Hepatocyte (in vitro differentiated cells): ENCODE measurements at regions not wholly inside any gene's neighbourhood (a gene's known extent, or its start where the extent isn't known, plus 50 kb on each side); places are given as distances from the start of the nearest gene placed in this dataset.

Experiments
- DNase-seq: peaks from one replicate; pipeline ENCODE4 v3.0.0-alpha.2; 2016; ENCODE audit warnings: low spot score
- H2AFZ ChIP-seq: fragments of 200-600 bp; sonication (generic); 2 replicates; pipeline ENCODE4 v1.6.0; 2016; ENCODE audit warnings: antibody characterized with exemption, mild to moderate bottlenecking
- H3K27ac ChIP-seq: fragments of 200-600 bp; sonication (generic); 2 replicates; pipeline ENCODE4 v1.5.1; 2016; ENCODE audit warnings: mild to moderate bottlenecking
- H3K27me3 ChIP-seq: fragments of 200-600 bp; sonication (generic); 2 replicates; pipeline ENCODE4 v1.6.1; 2016
- H3K36me3 ChIP-seq: fragments of 200-600 bp; sonication (generic); replicated peaks from 2 replicates; pipeline ENCODE4 v1.5.1; 2016; ENCODE audit warnings: low read depth; ENCODE audit not compliant: insufficient read depth
- H3K4me1 ChIP-seq: fragments of 200-600 bp; sonication (generic); 2 replicates; pipeline ENCODE4 v1.5.1; 2016; ENCODE audit warnings: mild to moderate bottlenecking, moderate library complexity; ENCODE audit not compliant: insufficient read depth
- H3K4me2 ChIP-seq: fragments of 200-600 bp; sonication (generic); 2 replicates; pipeline ENCODE4 v1.6.0; 2016
- H3K4me3 ChIP-seq: fragments of 200-600 bp; sonication (generic); 2 replicates; pipeline ENCODE4 v1.5.1; 2016; ENCODE audit warnings: mild to moderate bottlenecking
- H3K79me2 ChIP-seq: fragments of 200-600 bp; sonication (generic); 2 replicates; pipeline ENCODE4 v1.6.0; 2017; ENCODE audit warnings: mild to moderate bottlenecking
- H3K9me2 ChIP-seq: fragments of 200-600 bp; sonication (generic); replicated peaks from 2 replicates; pipeline ENCODE4 v1.6.0; 2017; ENCODE audit warnings: mild to moderate bottlenecking; ENCODE audit not compliant: insufficient read depth
- H3K9me3 ChIP-seq: fragments of 200-600 bp; sonication (generic); 2 replicates; pipeline ENCODE4 v1.5.1; 2016; ENCODE audit warnings: low read depth, mild to moderate bottlenecking
- H4K20me1 ChIP-seq: fragments of 200-600 bp; sonication (generic); 2 replicates; pipeline ENCODE4 v1.6.0; 2016; ENCODE audit warnings: mild to moderate bottlenecking; ENCODE audit not compliant: insufficient read depth, poor library complexity, severe bottlenecking
- EZH2 ChIP-seq: fragments of 200-600 bp; sonication (generic); IDR thresholded peaks from 2 replicates; pipeline ENCODE4 v1.6.1; 2016; ENCODE audit warnings: antibody characterized with exemption, mild to moderate bottlenecking, borderline replicate concordance
- EZH2phosphoT487 ChIP-seq: fragments of 200-600 bp; sonication (generic); IDR thresholded peaks from one replicate; pipeline ENCODE4 v1.6.1; 2018; ENCODE audit warnings: antibody characterized with exemption, mild to moderate bottlenecking, low read depth, moderate library complexity; ENCODE audit not compliant: unreplicated experiment, severe bottlenecking
- WGBS: methylation state at CpG from one replicate; pipeline ENCODE4 v1.1.6; 2016; ENCODE audit warnings: low lambda C conversion rate; ENCODE audit errors: missing lambda C conversion rate; 5-methylcytosine and 5-hydroxymethylcytosine counted together
- TF ChIP-seq, protein P1 (sequence below): fragments of 200-600 bp; sonication (generic); IDR thresholded peaks from 2 replicates; pipeline ENCODE4 v1.5.1; 2016; ENCODE audit warnings: antibody characterized with exemption, mild to moderate bottlenecking; ENCODE audit not compliant: poor library complexity

DNA sequence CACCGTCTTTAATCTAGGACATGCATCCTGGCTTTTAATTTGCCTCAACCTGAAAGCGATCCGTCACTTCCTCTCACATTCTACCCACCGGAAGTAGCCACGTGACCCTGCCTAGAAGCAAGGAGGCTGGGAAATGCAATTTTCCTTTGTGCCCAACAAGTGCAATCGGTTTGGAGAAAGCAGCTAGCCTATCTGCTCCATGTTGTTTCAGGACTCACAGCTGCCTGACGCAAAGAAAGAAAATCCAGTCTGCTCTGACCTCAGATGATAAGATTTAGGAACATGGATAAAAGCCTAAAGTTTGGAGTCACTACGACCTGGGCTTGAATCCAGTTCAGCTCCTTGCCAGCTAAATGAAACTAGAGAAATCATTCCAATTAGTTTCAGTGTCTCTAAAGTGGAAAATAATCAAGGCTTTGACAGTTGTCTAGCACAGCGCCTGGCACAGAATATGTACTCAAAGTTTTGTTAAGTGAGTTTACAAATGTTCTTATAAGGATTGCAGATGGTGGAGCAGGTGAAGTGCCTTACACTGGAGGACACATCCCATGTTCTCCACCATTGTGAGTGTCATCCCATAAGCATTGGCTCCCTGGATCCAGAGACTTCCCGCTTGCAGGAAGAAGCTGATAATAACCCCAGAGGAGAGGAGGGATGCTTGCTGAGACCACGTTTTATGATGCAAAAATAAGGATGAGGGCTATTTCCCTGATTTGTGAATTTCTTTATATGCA is 553.7 kb downstream of the MN1 start:
- no peak overlapping the region for H3K27ac ChIP-seq
- no peak overlapping the region for H2AFZ ChIP-seq

DNA sequence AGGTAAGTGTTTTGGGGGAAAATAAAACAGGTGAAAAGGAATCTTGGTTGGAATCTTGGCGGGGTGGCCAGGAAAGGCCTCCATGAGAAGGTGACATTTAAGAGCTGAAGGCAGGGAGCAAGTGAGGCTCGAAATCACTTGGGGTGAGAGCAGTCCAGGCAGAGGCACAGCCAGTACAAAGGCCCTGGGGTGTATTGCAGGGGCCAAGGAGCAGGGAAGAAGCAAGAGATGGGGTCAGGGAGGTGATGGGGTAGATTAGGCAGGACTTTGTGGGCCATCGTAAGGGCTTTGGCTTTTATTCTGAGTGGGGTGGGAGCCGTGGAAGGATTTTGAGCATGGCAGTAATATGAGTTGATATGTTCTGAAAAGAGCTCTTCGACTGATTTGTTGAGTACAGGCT is 551.1 kb downstream of the MN1 start:
- H3K4me3 ChIP-seq, result no peak overlapping the region
- WGBS, result 91% methylated on average over 5 of the region's 5 CpGs

More for the DNA sequence above, 553.7 kb downstream of the MN1 start:
- Histone ChIP-seq H3K79me2 (no peaks in the 10 kb centered on the region), H3K4me3 (no peak overlapping the region), H3K4me2 (no peak overlapping the region), H3K27me3 (no peaks in the 10 kb centered on the region), H3K36me3 (no peaks in the 10 kb centered on the region), H3K4me1 (peaks cover 6% of the 10 kb centered on the region), H3K9me3 (no peaks in the 10 kb centered on the region), H4K20me1 (no peaks in the 10 kb centered on the region), H3K9me2 (no peaks in the 10 kb centered on the region)
- DNase-seq, result no peak
- 71% methylated on average over 11 of the region's 11 CpGs for WGBS
- TF ChIP-seq, protein P1, sequence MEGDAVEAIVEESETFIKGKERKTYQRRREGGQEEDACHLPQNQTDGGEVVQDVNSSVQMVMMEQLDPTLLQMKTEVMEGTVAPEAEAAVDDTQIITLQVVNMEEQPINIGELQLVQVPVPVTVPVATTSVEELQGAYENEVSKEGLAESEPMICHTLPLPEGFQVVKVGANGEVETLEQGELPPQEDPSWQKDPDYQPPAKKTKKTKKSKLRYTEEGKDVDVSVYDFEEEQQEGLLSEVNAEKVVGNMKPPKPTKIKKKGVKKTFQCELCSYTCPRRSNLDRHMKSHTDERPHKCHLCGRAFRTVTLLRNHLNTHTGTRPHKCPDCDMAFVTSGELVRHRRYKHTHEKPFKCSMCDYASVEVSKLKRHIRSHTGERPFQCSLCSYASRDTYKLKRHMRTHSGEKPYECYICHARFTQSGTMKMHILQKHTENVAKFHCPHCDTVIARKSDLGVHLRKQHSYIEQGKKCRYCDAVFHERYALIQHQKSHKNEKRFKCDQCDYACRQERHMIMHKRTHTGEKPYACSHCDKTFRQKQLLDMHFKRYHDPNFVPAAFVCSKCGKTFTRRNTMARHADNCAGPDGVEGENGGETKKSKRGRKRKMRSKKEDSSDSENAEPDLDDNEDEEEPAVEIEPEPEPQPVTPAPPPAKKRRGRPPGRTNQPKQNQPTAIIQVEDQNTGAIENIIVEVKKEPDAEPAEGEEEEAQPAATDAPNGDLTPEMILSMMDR, result no peak
- no peak for TF ChIP-seq EZH2
- TF ChIP-seq EZH2phosphoT487, result no peak

DNA sequence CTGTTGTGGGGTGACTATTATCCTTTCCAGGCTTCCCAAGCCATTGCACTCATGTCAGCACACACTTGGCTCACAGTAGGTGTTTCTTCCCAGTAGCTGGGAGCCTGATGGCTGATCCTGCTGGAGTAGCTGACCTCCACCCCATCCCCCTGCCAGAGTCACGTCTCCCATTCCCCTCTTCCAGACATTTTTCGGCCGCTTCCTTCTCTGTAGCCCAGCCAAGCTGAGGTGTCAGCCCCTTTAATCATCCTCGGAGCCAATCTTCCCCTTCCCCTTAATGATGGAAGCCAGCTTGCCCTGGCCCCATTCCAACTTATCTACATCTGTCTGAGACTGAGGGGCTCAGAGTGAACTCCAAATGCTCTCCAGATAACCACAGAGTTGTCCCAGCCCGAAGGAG is 550.7 kb downstream of the MN1 start:
- Histone ChIP-seq H3K79me2 (no peaks in the 10 kb centered on the region), H3K27me3 (no peaks in the 10 kb centered on the region), H4K20me1 (no peaks in the 10 kb centered on the region), H2AFZ (no peak overlapping the region), H3K4me2 (no peak overlapping the region), H3K27ac (no peak overlapping the region), H3K9me3 (peaks cover 6% of the 10 kb centered on the region), H3K9me2 (no peaks in the 10 kb centered on the region), H3K4me1 (no peaks in the 10 kb centered on the region), H3K36me3 (no peaks in the 10 kb centered on the region), H3K4me3 (no peak overlapping the region)
- no peak for TF ChIP-seq EZH2phosphoT487
- TF ChIP-seq, protein P1, result no peak
- no peak for TF ChIP-seq EZH2
- WGBS, result 69% methylated on average over 5 of the region's 5 CpGs
- no peak for DNase-seq

More for the DNA sequence above, 551.1 kb downstream of the MN1 start:
- Histone ChIP-seq H3K36me3 (no peaks in the 10 kb centered on the region), H2AFZ (no peak overlapping the region), H3K27me3 (no peaks in the 10 kb centered on the region), H3K9me3 (peaks cover 2% of the 10 kb centered on the region), H3K27ac (no peak overlapping the region), H3K79me2 (no peaks in the 10 kb centered on the region), H3K4me2 (no peak overlapping the region), H3K4me1 (no peaks in the 10 kb centered on the region), H3K9me2 (no peaks in the 10 kb centered on the region), H4K20me1 (no peaks in the 10 kb centered on the region)
- no peak for DNase-seq
- TF ChIP-seq, protein P1, result no peak
- no peak for TF ChIP-seq EZH2
- no peak for TF ChIP-seq EZH2phosphoT487
